ENCODE measurements at regions not wholly inside any gene's neighbourhood (a gene's known extent, or its start where the extent isn't known, plus 50 kb on each side); places are given as distances from the start of the nearest gene placed in this dataset.
"Not testable (repeated sequence)": the region's sequence is repeated elsewhere in the genome, so short reads cannot be mapped to it uniquely, and the experiment has no call there.

DNA sequence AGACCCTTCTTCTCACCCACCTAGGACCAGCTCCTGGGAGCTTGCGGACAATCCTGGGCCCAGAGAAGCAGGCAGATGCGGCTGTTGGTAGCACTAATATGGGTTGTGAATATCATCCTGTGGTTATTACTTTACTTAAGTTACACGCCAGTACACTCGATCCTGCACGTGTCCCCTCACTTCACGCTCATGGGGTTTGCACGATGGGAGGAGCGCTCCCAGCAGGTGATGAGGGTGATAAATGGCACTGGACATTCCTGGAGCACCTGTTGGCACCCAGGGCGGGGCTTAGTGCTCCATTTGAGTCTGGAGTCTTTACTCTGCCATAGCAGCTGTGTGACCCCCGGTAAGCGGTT, 335.1 kb downstream of the PREX1 start (continued):
- TF ChIP-seq, protein P1, sequence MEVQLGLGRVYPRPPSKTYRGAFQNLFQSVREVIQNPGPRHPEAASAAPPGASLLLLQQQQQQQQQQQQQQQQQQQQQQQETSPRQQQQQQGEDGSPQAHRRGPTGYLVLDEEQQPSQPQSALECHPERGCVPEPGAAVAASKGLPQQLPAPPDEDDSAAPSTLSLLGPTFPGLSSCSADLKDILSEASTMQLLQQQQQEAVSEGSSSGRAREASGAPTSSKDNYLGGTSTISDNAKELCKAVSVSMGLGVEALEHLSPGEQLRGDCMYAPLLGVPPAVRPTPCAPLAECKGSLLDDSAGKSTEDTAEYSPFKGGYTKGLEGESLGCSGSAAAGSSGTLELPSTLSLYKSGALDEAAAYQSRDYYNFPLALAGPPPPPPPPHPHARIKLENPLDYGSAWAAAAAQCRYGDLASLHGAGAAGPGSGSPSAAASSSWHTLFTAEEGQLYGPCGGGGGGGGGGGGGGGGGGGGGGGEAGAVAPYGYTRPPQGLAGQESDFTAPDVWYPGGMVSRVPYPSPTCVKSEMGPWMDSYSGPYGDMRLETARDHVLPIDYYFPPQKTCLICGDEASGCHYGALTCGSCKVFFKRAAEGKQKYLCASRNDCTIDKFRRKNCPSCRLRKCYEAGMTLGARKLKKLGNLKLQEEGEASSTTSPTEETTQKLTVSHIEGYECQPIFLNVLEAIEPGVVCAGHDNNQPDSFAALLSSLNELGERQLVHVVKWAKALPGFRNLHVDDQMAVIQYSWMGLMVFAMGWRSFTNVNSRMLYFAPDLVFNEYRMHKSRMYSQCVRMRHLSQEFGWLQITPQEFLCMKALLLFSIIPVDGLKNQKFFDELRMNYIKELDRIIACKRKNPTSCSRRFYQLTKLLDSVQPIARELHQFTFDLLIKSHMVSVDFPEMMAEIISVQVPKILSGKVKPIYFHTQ (CRISPR knock-in tag; IDR thresholded peaks at IDR 0.05) = no peak

- H3K9me3 Mint-ChIP-seq = no peaks in the 10 kb centered on the region
- no peak for ATAC-seq
- ChIA-PET POLR2A (no interaction called here), CTCF (no interaction called here)
- DNase-seq (ENCODE audit: low spot score) = no peak
- no peak overlapping the region for H3K27ac Mint-ChIP-seq
- TF ChIP-seq, protein P2, sequence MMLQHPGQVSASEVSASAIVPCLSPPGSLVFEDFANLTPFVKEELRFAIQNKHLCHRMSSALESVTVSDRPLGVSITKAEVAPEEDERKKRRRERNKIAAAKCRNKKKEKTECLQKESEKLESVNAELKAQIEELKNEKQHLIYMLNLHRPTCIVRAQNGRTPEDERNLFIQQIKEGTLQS (CRISPR knock-in tag; conservative IDR thresholded peaks at IDR 0.05) = no peak
- TF ChIP-seq RELA (CRISPR knock-in tag; IDR thresholded peaks at IDR 0.05; ENCODE audit: borderline replicate concordance) (no peak), ETV6 (CRISPR knock-in tag; IDR thresholded peaks at IDR 0.05) (no peak), STAT6 (CRISPR knock-in tag; conservative IDR thresholded peaks at IDR 0.05; ENCODE audit: low read depth) (no peak)
- TF ChIP-seq, protein P3, sequence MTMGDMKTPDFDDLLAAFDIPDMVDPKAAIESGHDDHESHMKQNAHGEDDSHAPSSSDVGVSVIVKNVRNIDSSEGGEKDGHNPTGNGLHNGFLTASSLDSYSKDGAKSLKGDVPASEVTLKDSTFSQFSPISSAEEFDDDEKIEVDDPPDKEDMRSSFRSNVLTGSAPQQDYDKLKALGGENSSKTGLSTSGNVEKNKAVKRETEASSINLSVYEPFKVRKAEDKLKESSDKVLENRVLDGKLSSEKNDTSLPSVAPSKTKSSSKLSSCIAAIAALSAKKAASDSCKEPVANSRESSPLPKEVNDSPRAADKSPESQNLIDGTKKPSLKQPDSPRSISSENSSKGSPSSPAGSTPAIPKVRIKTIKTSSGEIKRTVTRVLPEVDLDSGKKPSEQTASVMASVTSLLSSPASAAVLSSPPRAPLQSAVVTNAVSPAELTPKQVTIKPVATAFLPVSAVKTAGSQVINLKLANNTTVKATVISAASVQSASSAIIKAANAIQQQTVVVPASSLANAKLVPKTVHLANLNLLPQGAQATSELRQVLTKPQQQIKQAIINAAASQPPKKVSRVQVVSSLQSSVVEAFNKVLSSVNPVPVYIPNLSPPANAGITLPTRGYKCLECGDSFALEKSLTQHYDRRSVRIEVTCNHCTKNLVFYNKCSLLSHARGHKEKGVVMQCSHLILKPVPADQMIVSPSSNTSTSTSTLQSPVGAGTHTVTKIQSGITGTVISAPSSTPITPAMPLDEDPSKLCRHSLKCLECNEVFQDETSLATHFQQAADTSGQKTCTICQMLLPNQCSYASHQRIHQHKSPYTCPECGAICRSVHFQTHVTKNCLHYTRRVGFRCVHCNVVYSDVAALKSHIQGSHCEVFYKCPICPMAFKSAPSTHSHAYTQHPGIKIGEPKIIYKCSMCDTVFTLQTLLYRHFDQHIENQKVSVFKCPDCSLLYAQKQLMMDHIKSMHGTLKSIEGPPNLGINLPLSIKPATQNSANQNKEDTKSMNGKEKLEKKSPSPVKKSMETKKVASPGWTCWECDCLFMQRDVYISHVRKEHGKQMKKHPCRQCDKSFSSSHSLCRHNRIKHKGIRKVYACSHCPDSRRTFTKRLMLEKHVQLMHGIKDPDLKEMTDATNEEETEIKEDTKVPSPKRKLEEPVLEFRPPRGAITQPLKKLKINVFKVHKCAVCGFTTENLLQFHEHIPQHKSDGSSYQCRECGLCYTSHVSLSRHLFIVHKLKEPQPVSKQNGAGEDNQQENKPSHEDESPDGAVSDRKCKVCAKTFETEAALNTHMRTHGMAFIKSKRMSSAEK (CRISPR knock-in tag; IDR thresholded peaks at IDR 0.05; ENCODE audit: borderline replicate concordance) = no peak
- no peaks in the 10 kb centered on the region for H3K36me3 Mint-ChIP-seq
- no peaks in the 10 kb centered on the region for H3K27me3 Mint-ChIP-seq (ENCODE audit: low read depth)
- no peaks in the 10 kb centered on the region for H3K4me1 Mint-ChIP-seq
- no peak overlapping the region for H3K4me3 Mint-ChIP-seq
These were observed 335.6 kb downstream of the PREX1 start for GRCh38 chr20:48492015-48492714.

DNA sequence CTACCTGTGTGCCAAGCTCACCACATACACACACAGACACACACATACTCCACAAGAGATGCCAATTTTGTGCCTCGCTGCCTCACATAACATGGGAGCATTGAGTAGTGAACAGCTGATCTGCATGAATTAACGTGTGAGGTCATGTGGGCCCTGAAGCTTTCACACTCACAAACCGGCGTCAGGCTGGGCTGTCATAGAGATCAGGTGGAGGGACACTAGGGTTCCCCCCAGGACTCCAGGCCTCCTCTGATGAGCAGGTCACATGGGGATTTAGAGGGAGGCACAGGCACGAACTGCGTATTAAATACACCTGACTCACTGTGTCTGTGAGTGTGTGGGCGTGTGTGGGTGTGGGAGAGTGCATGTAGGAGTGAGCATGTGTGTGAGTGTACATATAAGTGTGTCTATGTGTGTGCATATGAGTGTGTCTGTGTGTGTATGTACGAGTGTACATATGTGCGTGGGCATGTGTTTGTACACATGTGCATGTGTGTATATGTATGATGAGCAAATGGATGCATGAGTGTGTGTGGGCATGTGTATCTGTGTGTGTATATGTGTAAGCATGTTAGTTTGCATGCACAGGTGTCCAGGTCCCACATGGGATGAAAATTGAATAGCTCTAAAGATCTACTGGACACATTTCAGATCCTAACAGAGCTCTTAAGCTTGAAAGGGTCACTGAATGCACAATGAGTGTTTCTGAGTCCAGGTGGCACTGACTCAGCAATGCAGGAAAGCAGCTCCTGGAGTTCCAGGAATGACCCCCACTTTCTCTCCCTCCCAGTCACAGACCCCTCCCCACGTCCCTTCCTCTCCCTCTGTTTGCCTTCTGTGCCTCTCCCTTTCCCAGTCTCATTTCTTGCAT, 336.6 kb downstream of the PREX1 start:
- H3K27ac Mint-ChIP-seq = no peak overlapping the region
- H3K36me3 Mint-ChIP-seq = no peaks in the 10 kb centered on the region
- TF ChIP-seq ZNF396 (CRISPR knock-in tag; IDR thresholded peaks at IDR 0.05; ENCODE audit: borderline replicate concordance) (no peak), GABPB1 (CRISPR knock-in tag; IDR thresholded peaks at IDR 0.05) (no peak), SOX15 (CRISPR knock-in tag; IDR thresholded peaks at IDR 0.05) (no peak), ATF1 (CRISPR knock-in tag; IDR thresholded peaks at IDR 0.05) (no peak)
- ChIA-PET POLR2A (no interaction called here), CTCF (interaction anchor here (0.9 kb wide), 1 partner anchor 129 kb away, joined by 3 read pairs; no protein-coding TSS in a partner anchor)
- H3K9me3 Mint-ChIP-seq = no peaks in the 10 kb centered on the region
- H3K27me3 Mint-ChIP-seq (ENCODE audit: low read depth) = no peaks in the 10 kb centered on the region
- ATAC-seq (no peak), DNase-seq (ENCODE audit: low spot score) (no peak)
- H3K4me3 Mint-ChIP-seq = no peak overlapping the region
- peaks cover 2% of the 10 kb centered on the region for H3K4me1 Mint-ChIP-seq

DNA sequence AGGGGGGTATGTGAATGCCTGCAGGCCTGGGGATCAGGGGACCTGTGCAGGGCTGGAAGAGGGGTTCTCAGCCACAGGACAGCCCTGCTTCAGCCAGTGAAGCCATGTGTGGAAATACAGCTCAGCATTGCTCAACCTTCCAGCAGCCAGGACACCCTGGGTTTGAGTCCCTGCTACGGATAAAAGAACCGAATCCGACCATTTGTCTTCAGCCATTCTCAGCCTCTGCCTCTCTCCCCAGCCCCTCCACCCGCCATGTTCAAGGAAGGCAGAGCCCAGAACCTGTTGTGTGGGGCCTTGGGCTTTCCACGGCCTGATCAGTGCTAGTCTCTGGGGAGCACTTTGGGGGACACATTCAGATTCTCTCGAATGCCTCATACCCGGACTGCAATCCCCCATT, 337.5 kb downstream of the PREX1 start:
- POLR2A ChIA-PET, H3K4me3 Mint-ChIP-seq: not testable (repeated sequence)

More for the DNA sequence above, 337.5 kb downstream of the PREX1 start:
- H3K4me1 Mint-ChIP-seq; H3K27me3 Mint-ChIP-seq (ENCODE audit: low read depth); H3K9me3 Mint-ChIP-seq; H3K27ac Mint-ChIP-seq; ATAC-seq; DNase-seq (ENCODE audit: low spot score); H3K36me3 Mint-ChIP-seq: not testable (repeated sequence)
- CTCF ChIA-PET = interaction anchor here (0.9 kb wide), 1 partner anchor 130 kb away, joined by 3 read pairs; no protein-coding TSS in a partner anchor
